Stimulated activated naive CD8-positive, alpha-beta T cell treated with anti-CD3 and anti-CD28 coated beads, Interleukin-15, Interleukin-2, amounts not matched to agents 100 ng/mL and 50 ng/mL, for 24 hours (primary cell): ENCODE measurements at regions not wholly inside any gene's neighbourhood (a gene's known extent, or its start where the extent isn't known, plus 50 kb on each side); places are given as distances from the start of the nearest gene placed in this dataset.

Source experiments
- H3K27ac Mint-ChIP-seq: one replicate; pipeline ENCODE4 v1.8.0; 2021; ENCODE audit warnings: mild to moderate bottlenecking, mixed read lengths
- H3K27me3 Mint-ChIP-seq: one replicate; pipeline ENCODE4 v1.8.0; 2021; ENCODE audit warnings: mixed read lengths
- H3K36me3 Mint-ChIP-seq: one replicate; pipeline ENCODE4 v1.8.0; 2021; ENCODE audit warnings: low read depth, mixed read lengths
- H3K4me1 Mint-ChIP-seq: one replicate; pipeline ENCODE4 v1.8.0; 2021; ENCODE audit warnings: low read depth, mixed read lengths
- H3K4me3 Mint-ChIP-seq: one replicate; pipeline ENCODE4 v1.8.0; 2021; ENCODE audit warnings: mild to moderate bottlenecking, mixed read lengths
- H3K9me3 Mint-ChIP-seq: one replicate; pipeline ENCODE4 v1.8.0; 2021; ENCODE audit warnings: mixed read lengths

DNA sequence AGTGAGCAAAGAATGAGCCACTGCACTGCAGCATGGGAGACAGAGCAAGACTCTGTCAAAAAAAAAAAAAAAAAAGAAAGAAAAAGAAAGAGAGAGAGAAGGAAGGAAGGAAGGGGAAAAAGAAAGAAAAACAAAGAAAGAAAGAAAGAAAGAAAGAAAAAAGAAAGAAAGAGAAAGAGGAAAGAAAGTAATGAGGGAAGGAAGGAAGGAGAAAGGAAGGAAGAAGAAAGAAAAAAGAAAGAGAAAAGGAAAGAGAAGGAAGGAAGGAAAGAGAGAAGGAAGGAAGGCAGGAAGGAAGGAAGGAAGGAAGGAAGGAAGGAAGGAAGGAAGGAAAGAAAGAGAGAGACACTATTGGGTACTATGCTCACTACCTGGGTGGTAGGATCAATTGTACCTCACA lies 122.2 kb upstream of the ERCC4 start:
- no peak overlapping the region for H3K27ac Mint-ChIP-seq
- H3K36me3 Mint-ChIP-seq, result no peaks in the 10 kb centered on the region
- H3K9me3 Mint-ChIP-seq, result no peaks in the 10 kb centered on the region
- no peak overlapping the region for H3K4me3 Mint-ChIP-seq
- H3K27me3 Mint-ChIP-seq, result no peaks in the 10 kb centered on the region
- H3K4me1 Mint-ChIP-seq, result no peaks in the 10 kb centered on the region

DNA sequence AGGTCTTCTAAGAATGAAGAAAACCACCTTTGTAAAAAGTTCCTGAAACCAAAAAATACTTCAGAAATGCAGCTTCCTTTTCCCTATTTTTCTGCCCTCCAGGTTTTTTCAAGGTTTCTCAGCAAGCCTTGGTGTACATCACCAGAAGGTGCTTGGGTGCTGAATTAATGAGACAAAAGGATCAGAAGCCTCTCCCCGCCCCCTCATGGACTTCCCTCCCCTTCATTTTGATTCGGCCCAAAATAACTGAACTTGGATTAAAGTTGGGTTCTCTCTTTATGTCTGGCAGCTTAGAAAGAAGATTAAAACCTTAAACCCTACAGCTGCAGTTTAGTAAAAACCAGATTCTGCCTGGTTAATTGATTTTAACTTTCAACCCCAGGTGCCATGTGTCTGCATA lies 121.7 kb upstream of the ERCC4 start:
- Mint-ChIP-seq H3K27ac (no peak overlapping the region), H3K36me3 (no peaks in the 10 kb centered on the region), H3K27me3 (no peaks in the 10 kb centered on the region), H3K4me1 (no peaks in the 10 kb centered on the region), H3K9me3 (no peaks in the 10 kb centered on the region), H3K4me3 (no peak overlapping the region)

DNA sequence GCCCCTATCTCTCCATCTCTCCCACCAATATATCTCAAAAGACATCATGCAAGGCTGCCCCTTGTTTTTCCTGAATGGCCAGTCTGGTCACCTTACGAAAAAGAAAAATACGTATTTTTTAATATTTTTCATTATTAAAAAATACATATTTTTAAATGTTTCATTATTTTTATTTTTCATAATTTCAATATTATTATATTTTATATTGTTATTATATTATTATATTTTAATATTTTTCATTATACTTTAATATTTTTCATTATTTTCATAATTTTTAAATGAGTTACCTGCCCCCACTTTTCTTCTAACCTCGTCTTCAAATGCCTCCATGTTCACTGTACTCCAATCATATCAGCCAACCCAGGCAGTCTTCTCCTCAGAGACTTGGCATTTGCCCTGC lies 116.0 kb upstream of the ERCC4 start:
- Mint-ChIP-seq H3K4me3 (no peak overlapping the region), H3K9me3 (peaks cover 9% of the 10 kb centered on the region), H3K4me1 (no peaks in the 10 kb centered on the region), H3K27me3 (peaks cover 3% of the 10 kb centered on the region), H3K36me3 (no peaks in the 10 kb centered on the region), H3K27ac (no peak overlapping the region)

DNA sequence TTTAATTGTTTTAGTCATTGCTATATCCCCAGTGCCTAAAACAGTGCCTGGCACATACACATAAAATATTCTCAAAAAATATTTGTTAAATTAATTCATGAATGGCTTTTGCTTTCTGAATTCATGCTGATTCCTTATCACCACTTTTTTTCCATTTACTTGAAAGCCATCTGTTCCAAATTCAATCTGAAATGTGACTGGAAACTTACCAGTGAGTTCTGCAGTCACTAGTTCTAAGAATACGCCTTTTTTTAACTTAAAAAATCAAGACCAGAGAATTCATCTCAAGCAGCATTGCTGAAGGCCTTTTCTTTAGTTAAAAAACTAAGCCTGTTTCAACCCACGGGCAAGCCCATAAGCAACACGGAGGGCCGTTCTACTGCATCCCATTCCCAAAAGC lies 114.0 kb upstream of the ERCC4 start:
- no peak overlapping the region for H3K27ac Mint-ChIP-seq

DNA sequence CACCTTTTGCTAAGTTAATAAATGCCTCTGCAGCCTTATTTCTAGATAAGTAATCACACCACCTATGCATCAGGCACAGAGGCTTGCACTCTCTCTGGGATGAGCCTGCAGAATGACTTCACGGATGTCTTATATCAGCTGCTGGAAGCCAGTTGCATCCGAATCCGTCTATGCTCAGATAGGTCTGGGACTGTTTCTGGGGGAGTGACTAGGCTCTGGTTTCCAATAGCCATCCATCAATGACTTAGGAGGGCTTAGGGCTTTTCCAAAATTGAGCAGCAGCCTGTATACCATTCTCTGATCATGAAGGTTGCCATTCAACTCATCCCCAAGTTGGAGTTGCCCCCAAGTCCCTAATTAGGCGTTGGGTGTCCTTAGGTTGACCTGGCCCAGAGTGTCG lies 113.3 kb upstream of the ERCC4 start:
- no peaks in the 10 kb centered on the region for H3K4me1 Mint-ChIP-seq
- H3K27me3 Mint-ChIP-seq, result peaks cover 3% of the 10 kb centered on the region
- peaks cover 9% of the 10 kb centered on the region for H3K9me3 Mint-ChIP-seq

More for the DNA sequence above, 114.0 kb upstream of the ERCC4 start:
- Mint-ChIP-seq H3K27me3 (peaks cover 3% of the 10 kb centered on the region), H3K4me3 (no peak overlapping the region), H3K36me3 (no peaks in the 10 kb centered on the region), H3K4me1 (no peaks in the 10 kb centered on the region), H3K9me3 (peaks cover 9% of the 10 kb centered on the region)

DNA sequence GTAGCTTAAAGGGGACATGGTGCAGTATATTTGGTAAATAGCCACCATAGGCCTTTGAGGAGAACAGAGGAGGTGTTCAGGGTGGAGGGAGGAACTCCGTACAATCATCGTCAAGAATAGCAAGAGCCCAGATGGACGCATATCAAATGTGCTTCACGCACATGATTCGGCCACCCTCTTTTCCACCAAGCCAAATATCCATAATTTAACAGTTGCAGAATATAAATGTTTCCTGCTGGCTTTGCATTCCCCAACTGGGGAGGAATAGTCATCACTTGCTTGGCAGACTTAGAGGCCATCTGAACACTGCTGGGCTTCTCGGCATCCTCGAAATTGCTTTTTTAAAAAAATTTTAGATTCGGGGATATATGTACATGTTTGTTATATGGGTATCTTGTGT lies 111.9 kb upstream of the ERCC4 start:
- Mint-ChIP-seq H3K27ac (no peak overlapping the region), H3K4me3 (no peak overlapping the region), H3K36me3 (no peaks in the 10 kb centered on the region), H3K27me3 (peaks cover 3% of the 10 kb centered on the region), H3K4me1 (no peaks in the 10 kb centered on the region), H3K9me3 (peaks cover 9% of the 10 kb centered on the region)

More for the DNA sequence above, 113.3 kb upstream of the ERCC4 start:
- Mint-ChIP-seq H3K36me3 (no peaks in the 10 kb centered on the region), H3K27ac (no peak overlapping the region), H3K4me3 (no peak overlapping the region)

DNA sequence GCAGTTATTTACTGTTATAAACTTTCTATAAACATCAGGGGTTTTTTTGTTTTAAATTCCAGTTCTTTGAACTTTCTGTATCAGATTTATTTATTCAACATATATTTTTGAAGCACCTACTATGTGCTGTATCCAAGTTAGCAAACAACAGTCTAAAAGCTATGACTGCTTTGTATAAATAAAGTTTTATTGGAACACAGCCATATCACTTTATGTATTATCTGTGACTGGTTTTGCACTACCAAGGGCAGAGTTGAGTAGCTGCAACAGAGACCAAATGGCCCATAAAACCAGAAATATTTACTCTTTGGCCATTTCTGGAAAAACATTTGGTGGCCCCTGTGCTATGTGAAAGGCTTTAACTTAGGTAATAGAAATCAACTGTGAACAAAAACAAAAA lies 110.2 kb upstream of the ERCC4 start:
- Mint-ChIP-seq H3K27me3 (peaks cover 3% of the 10 kb centered on the region), H3K36me3 (no peaks in the 10 kb centered on the region), H3K27ac (no peak overlapping the region), H3K9me3 (peaks cover 3% of the 10 kb centered on the region), H3K4me3 (no peak overlapping the region), H3K4me1 (no peaks in the 10 kb centered on the region)

DNA sequence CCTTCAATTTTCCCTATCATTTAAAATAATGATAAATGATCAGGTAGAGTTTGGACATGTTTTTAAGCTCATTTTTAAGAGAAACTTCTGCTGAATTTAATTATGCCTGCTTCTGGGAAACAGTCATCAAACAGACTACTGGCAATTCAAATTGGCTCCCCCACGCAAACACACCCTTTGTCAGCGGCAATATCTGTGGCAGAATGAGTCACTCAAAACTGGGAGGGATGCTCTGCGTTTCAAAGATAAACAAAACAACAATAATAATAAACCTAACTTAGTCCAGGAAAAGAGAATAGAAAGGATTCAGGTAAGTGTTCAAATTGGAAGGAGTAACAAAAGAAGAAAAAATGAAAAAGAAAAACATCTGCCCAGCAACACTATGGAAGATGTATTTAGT lies 108.1 kb upstream of the ERCC4 start:
- peaks cover 3% of the 10 kb centered on the region for H3K9me3 Mint-ChIP-seq
- H3K27ac Mint-ChIP-seq, result no peak overlapping the region
- H3K36me3 Mint-ChIP-seq, result no peaks in the 10 kb centered on the region
- peaks cover 3% of the 10 kb centered on the region for H3K27me3 Mint-ChIP-seq
- H3K4me3 Mint-ChIP-seq, result no peak overlapping the region
- no peaks in the 10 kb centered on the region for H3K4me1 Mint-ChIP-seq

DNA sequence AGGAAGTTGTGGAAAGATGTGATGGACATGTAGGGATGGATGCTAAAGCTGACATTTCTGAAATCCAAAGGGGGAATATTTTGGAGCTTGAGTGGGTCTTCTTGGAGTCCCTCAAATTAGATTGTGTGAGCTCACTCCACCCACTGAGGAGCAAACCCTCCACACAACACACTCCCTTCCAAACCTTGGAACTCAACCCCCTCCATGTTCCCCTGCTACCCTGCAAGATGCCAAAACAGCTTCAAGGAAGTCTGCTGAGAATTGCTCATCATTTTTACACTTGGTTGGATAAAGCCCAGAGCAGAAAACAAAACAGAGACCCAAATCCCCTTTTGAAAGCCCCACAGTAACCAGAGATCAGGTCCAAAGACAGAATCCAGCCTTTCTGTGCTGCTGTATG lies 103.3 kb upstream of the ERCC4 start:
- Mint-ChIP-seq H3K27ac (no peak overlapping the region), H3K36me3 (no peaks in the 10 kb centered on the region), H3K4me3 (no peak overlapping the region), H3K4me1 (no peaks in the 10 kb centered on the region), H3K27me3 (no peaks in the 10 kb centered on the region), H3K9me3 (no peaks in the 10 kb centered on the region)

DNA sequence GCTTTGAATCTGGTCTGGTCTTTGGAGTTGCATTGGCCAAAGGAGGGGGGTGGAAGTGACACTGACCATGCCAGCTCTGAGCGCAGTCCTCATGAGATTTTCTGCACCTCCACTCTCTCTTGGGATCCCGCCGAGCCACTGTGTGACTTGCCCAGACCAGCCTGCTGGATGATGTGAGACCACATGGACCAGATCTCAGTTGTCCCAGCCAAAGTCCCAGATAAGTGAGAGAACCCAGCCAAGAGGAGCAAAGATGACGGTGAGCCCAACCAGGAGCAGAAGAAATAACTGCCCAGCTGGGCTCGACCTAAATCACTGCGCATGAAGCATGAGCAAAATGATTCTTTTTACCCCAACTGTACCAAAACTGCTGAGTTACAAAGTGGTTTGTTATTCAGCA lies 96.5 kb upstream of the ERCC4 start:
- H3K4me1 Mint-ChIP-seq, result no peaks in the 10 kb centered on the region
- H3K27ac Mint-ChIP-seq, result no peak overlapping the region
- no peaks in the 10 kb centered on the region for H3K36me3 Mint-ChIP-seq
- H3K4me3 Mint-ChIP-seq, result no peak overlapping the region
- H3K9me3 Mint-ChIP-seq, result no peaks in the 10 kb centered on the region
- H3K27me3 Mint-ChIP-seq, result no peaks in the 10 kb centered on the region

DNA sequence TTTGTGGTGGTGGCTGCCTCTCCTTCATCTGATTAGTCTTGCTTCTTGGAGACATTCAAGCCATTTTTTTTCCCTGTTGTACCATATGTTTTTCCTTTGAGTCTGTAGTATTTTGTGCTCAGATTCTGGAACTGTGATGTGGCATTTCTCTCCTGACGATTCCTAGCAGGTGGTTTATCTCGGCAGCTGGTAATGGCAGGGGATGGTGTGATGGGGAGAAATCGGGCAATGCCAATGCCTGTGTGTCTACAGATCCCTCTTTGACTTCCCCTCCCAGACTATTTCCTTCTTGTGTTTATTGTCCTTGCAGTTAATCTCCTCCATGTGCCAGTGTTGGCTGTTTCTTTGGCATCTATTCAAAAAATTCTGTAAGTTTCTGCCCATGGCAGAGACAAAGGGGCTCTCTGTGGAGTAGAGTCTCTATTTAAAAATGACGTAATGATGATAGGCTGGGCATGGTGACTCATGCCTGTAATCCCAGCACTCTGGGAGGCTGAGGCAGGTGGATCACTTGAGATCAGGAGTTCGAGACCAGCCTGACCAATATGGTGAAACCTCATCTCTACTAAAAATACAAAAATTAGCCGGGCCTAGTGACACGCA lies 90.2 kb upstream of the ERCC4 start:
- no peaks in the 10 kb centered on the region for H3K27me3 Mint-ChIP-seq
- H3K4me3 Mint-ChIP-seq, result no peak overlapping the region
- no peaks in the 10 kb centered on the region for H3K36me3 Mint-ChIP-seq
- no peaks in the 10 kb centered on the region for H3K9me3 Mint-ChIP-seq
- H3K27ac Mint-ChIP-seq, result no peak overlapping the region
- H3K4me1 Mint-ChIP-seq, result no peaks in the 10 kb centered on the region

DNA sequence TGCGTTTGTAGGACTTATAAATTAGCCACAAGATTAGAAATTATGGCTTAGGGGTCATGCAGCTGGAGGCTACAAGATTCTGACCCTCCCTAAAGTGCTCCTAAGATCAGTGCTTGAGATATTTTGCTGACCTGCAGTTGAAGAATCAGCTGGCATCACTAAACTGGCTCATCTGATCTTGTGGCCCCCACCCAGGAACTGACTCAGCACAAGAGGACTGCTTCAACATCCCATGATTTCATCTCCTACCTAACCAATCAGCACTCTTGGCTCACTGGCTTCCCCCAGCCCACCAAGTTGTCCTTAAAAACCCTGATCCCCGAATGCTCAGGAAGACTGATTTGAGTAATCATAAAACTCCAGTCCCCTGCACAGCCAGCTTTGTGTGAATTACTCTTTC lies 86.4 kb upstream of the ERCC4 start:
- H3K4me3 Mint-ChIP-seq, result no peak overlapping the region
- no peaks in the 10 kb centered on the region for H3K36me3 Mint-ChIP-seq
- H3K27ac Mint-ChIP-seq, result no peak overlapping the region
- no peaks in the 10 kb centered on the region for H3K27me3 Mint-ChIP-seq
- H3K9me3 Mint-ChIP-seq, result no peaks in the 10 kb centered on the region
- H3K4me1 Mint-ChIP-seq, result no peaks in the 10 kb centered on the region

DNA sequence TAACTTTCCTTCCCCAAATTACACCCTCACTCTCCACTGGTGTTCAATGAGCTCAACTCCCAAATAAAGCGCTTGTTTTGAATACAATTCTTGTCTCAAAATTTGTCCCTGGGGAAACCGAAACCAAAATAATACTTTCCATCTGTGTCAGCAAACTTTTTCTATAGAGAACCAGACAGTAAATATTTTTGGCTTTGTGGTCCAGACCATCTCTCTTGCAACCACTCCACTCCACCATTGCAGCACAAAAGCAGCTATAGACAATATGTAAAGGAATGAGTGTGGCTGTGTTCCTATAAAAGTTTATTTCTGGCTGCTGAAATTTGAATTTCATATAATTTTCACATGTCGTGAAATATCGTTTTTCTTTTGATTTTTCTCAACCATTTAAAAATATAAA lies 84.6 kb upstream of the ERCC4 start:
- H3K27ac Mint-ChIP-seq, result no peak overlapping the region
- H3K36me3 Mint-ChIP-seq, result no peaks in the 10 kb centered on the region
- H3K27me3 Mint-ChIP-seq, result no peaks in the 10 kb centered on the region
- H3K9me3 Mint-ChIP-seq, result no peaks in the 10 kb centered on the region
- no peaks in the 10 kb centered on the region for H3K4me1 Mint-ChIP-seq
- H3K4me3 Mint-ChIP-seq, result no peak overlapping the region

DNA sequence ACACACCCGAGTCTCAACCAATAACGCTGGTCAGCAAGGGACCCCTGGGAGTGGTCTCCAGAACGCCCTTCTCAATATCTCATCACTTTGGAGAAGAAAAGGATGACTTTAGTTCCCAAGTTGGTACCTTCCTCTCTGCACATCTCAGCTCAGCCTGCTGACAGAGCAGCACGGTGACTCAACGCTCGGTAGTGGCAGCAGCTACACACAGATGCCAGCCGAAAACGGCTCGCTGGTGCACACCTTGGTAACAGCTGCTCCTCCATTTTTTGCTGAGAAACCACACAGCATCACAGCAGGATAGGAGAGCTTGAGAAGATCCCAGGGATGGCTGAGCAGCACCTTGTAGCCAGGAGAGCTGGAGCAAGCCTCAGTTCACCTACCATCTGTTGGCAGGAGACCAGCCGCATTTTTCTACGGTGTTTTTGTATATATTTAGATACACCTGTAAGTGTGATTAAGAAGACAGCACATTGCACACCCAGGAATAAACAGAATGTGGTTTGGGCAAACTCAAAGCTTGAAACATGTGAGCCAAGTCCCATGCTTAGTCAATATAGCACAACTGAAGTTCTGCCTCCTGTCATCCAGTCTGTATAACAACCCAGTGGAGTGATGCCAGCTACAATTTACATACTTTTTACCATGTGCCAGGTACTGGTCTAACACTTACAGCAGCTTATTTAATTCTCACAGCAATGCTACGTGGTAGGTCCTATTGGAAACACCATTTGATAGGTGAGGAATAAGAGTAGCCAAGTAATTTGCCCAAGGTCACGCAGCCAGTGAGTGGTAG lies 83.8 kb upstream of the ERCC4 start:
- H3K9me3 Mint-ChIP-seq, result no peaks in the 10 kb centered on the region
- H3K4me1 Mint-ChIP-seq, result no peaks in the 10 kb centered on the region
- H3K27ac Mint-ChIP-seq, result no peak overlapping the region
- H3K36me3 Mint-ChIP-seq, result no peaks in the 10 kb centered on the region
- no peaks in the 10 kb centered on the region for H3K27me3 Mint-ChIP-seq
- H3K4me3 Mint-ChIP-seq, result no peak overlapping the region

DNA sequence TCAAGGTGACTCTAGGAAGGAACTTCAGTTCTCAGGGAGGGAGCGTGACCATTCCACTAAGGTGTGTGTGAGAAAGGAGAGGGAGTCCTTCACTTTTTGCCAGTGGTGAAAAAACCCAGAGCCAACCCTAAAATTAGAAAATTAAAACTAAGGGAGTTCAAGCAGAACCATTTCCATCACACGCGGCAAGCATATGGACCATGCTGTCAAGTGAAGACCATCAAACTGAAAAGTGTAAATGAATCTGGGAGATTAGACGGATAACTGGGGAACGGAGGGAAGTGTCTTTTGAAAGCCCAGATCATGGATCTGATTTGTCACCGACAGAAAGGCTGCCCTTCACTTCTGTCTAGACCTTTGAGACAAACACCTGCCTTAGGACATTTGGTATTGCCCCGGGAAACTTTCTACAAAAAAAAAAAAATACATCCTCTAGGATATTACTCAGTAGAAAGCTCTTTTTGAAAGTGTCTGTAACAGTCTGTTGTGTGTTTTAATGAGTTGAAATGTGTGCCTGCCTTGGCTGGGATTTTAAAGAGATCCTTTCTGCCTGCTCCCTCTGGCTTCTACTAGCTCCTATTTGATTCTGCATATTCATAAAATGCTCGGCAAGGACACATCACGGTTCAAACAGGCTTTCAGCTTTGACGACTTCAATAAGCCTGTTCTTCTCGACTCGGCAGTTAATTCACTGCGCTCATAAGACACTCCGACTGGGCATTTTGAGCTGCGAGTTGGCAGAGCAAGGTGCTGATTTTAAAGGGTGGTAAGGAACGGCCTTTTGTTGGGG lies 81.4 kb upstream of the ERCC4 start:
- no peaks in the 10 kb centered on the region for H3K4me1 Mint-ChIP-seq

More for the DNA sequence above, 81.4 kb upstream of the ERCC4 start:
- peaks cover 4% of the 10 kb centered on the region for H3K27me3 Mint-ChIP-seq
- H3K4me3 Mint-ChIP-seq, result no peak overlapping the region
- no peaks in the 10 kb centered on the region for H3K36me3 Mint-ChIP-seq
- H3K27ac Mint-ChIP-seq, result no peak overlapping the region
- no peaks in the 10 kb centered on the region for H3K9me3 Mint-ChIP-seq
